IMR-90 (cell line): ENCODE measurements at regions not wholly inside any gene's neighbourhood (a gene's known extent, or its start where the extent isn't known, plus 50 kb on each side); places are given as distances from the start of the nearest gene placed in this dataset.

Experiments used
- ATAC-seq: fragments of 200-7000 bp; cut with Tn5 transposase; 2 replicates; pipeline ENCODE4 v1.9.1; 2020; ENCODE audit warnings: low read depth, mild to moderate bottlenecking, moderate library complexity
- BruUV-seq: library from RNA; stranded (reverse); fragments of 400-500 nt; replicated peaks from 2 replicates; lab custom pipeline; 2021; lab: Mats Ljungman, UMichigan
- CTCF ChIA-PET: fragments of 300-600 bp; formaldehyde crosslinking; extraction: SDS; loops from one replicate; lab custom pipeline; 2021; ENCODE audit warnings: antibody characterized with exemption; lab: Yijun Ruan, JAX
- POLR2A ChIA-PET: fragments of 300-600 bp; sonication (Branson Sonifier 250); formaldehyde crosslinking; loops from one replicate; lab custom pipeline; 2022; ENCODE audit warnings: antibody characterized with exemption; ENCODE audit not compliant: unreplicated experiment; lab: Charles Lee
- DNase-seq: peaks from one replicate; pipeline ENCODE4 v3.0.0; 2013
- H2AFZ ChIP-seq: replicated peaks from 2 replicates; pipeline ENCODE3; 2013; ENCODE audit warnings: low read length, mild to moderate bottlenecking; ENCODE audit not compliant: poor library complexity
- H2AK5ac ChIP-seq: 2 replicates; pipeline ENCODE4 v1.6.1; 2013; ENCODE audit warnings: low read depth, low read length, inconsistent platforms
- H2AK9ac ChIP-seq: replicated peaks from 2 replicates; pipeline ENCODE3; 2013; ENCODE audit warnings: mild to moderate bottlenecking, low read depth, low read length, moderate library complexity; ENCODE audit not compliant: poor library complexity
- H2BK120ac ChIP-seq: 2 replicates; pipeline ENCODE4 v1.6.1; 2013; ENCODE audit warnings: low read depth, low read length, inconsistent platforms
- H2BK15ac ChIP-seq: 3 replicates; pipeline ENCODE4 v1.6.1; 2013; ENCODE audit warnings: low read depth, low read length, inconsistent platforms
- H2BK20ac ChIP-seq: 2 replicates; pipeline ENCODE4 v1.6.1; 2013; ENCODE audit warnings: low read depth, mild to moderate bottlenecking, inconsistent platforms, low read length, moderate library complexity
- H2BK5ac ChIP-seq: 2 replicates; pipeline ENCODE4 v1.6.1; 2013; ENCODE audit warnings: mild to moderate bottlenecking, low read depth, low read length, inconsistent platforms; ENCODE audit not compliant: poor library complexity, severe bottlenecking
- H3K14ac ChIP-seq: replicated peaks from 2 replicates; pipeline ENCODE4 v1.6.1; 2013; ENCODE audit warnings: low read depth, low read length, inconsistent platforms
- H3K18ac ChIP-seq: 2 replicates; pipeline ENCODE4 v1.6.1; 2013; ENCODE audit warnings: low read depth, low read length, control low read depth
- H3K23ac ChIP-seq: 2 replicates; pipeline ENCODE4 v1.6.1; 2013; ENCODE audit warnings: low read depth, low read length, inconsistent platforms
- H3K27ac ChIP-seq: 2 replicates; pipeline ENCODE4 v1.5.1; 2013; ENCODE audit warnings: mild to moderate bottlenecking, control low read depth, low read length; ENCODE audit not compliant: insufficient read depth
- H3K27me3 ChIP-seq: 2 replicates; pipeline ENCODE4 v1.6.1; 2013; ENCODE audit warnings: low read length; ENCODE audit not compliant: control insufficient read depth, insufficient read depth
- H3K36me3 ChIP-seq: 2 replicates; pipeline ENCODE4 v1.6.1; 2013; ENCODE audit warnings: low read length, mixed read lengths; ENCODE audit not compliant: control insufficient read depth, insufficient read depth
- H3K4ac ChIP-seq: 2 replicates; pipeline ENCODE4 v1.6.1; 2013; ENCODE audit warnings: low read depth, low read length, inconsistent platforms
- H3K4me1 ChIP-seq: 2 replicates; pipeline ENCODE4 v1.6.1; 2013; ENCODE audit warnings: low read length, mixed read lengths; ENCODE audit not compliant: control insufficient read depth, insufficient read depth
- H3K4me2 ChIP-seq: 2 replicates; pipeline ENCODE4 v1.6.1; 2013; ENCODE audit warnings: low read depth, mild to moderate bottlenecking, control low read depth, low read length, moderate library complexity
- H3K4me3 ChIP-seq: 2 replicates; pipeline ENCODE4 v1.5.1; 2013; ENCODE audit warnings: low read depth, mild to moderate bottlenecking, control low read depth, low read length, moderate library complexity; ENCODE audit not compliant: insufficient read depth
- H3K56ac ChIP-seq: 2 replicates; pipeline ENCODE4 v1.6.1; 2013; ENCODE audit warnings: low read length, inconsistent platforms; ENCODE audit not compliant: insufficient read depth; ENCODE audit errors: extremely low read depth
- H3K79me1 ChIP-seq, 2 experiments: 2 replicates each; pipeline ENCODE4 v1.6.1; 2013; ENCODE audit warnings: low read length in 2 of 2, inconsistent platforms in 1 of 2, low read depth in 1 of 2
- H3K9ac ChIP-seq: 2 replicates; pipeline ENCODE4 v1.6.1; 2013; ENCODE audit warnings: low read depth, low read length, control low read depth
- H3K9me1 ChIP-seq: 2 replicates; pipeline ENCODE4 v1.6.1; 2013; ENCODE audit warnings: low read length, inconsistent platforms; ENCODE audit not compliant: insufficient read depth
- H3K9me3 ChIP-seq: 2 replicates; pipeline ENCODE4 v1.6.1; 2013; ENCODE audit warnings: low read length; ENCODE audit not compliant: control insufficient read depth, insufficient read depth
- H4K20me1 ChIP-seq: 2 replicates; pipeline ENCODE4 v1.6.1; 2013; ENCODE audit warnings: low read length, inconsistent platforms; ENCODE audit not compliant: insufficient read depth
- H4K5ac ChIP-seq: 2 replicates; pipeline ENCODE4 v1.6.1; 2013; ENCODE audit warnings: mild to moderate bottlenecking, low read depth, low read length, control low read depth
- H4K8ac ChIP-seq, 2 experiments: 2 replicates each; pipeline ENCODE4 v1.6.1; 2013; ENCODE audit warnings: low read depth in 2 of 2, low read length in 2 of 2, control low read depth in 1 of 2, inconsistent platforms in 1 of 2
- H4K91ac ChIP-seq: 2 replicates; pipeline ENCODE4 v1.6.1; 2013; ENCODE audit warnings: low read depth, low read length, inconsistent platforms; ENCODE audit not compliant: insufficient read depth
- MAZ ChIP-seq: IDR thresholded peaks from 2 replicates; pipeline ENCODE4 v1.6.1; 2012; ENCODE audit warnings: low read depth, mild to moderate bottlenecking, low read length, improper control_type of control experiment, moderate library complexity, borderline replicate concordance
- whole genome bisulfite sequencing, 2 experiments: methylation state at CpG; one replicate each; pipeline versions ENCODE4 v1.1.5 to v1.1.7; 2013; ENCODE audit warnings: missing lambda C conversion rate in 2 of 2; ENCODE audit not compliant: insufficient read length in 1 of 2; ENCODE audit errors: extremely low coverage in 2 of 2; 5-methylcytosine and 5-hydroxymethylcytosine counted together
- dilution Hi-C: fragments of 300-500 bp; cut with HindIII; formaldehyde crosslinking; loops from one replicate; pipeline ENCODE4 v1.14.3; 2018; ENCODE audit warnings: low sequenced_read_pairs; ENCODE audit not compliant: unreplicated experiment
- in situ Hi-C: fragments of 300-500 bp; cut with MboI; formaldehyde crosslinking; loops from 3 replicates; pipeline ENCODE4 v1.14.3; 2019; ENCODE audit warnings: low sequenced_read_pairs, inconsistent platforms, mixed read lengths
- intact Hi-C: fragments of 100-400 bp; cut with micrococcal nuclease; formaldehyde crosslinking; loops from 2 replicates; pipeline ENCODE4 v1.10.0; 2022

GRCh38 chr3:104632521-104632920, 734.2 kb upstream of the ALCAM start:
- Histone ChIP-seq H2BK20ac (peak overlapping the region; percentile 21; the same call in 1 of the 2 replicates), H2AFZ (no peak overlapping the region), H3K23ac (no peak overlapping the region), H4K91ac (peak overlapping the region; percentile 44; the same call in 1 of the 2 replicates), H2AK9ac (no peak overlapping the region), H3K9me1 (peaks cover 5% of the 10 kb centered on the region; the same call in 1 of the 2 replicates), H3K9ac (no peak overlapping the region), H3K4me1 (peaks cover 9% of the 10 kb centered on the region; the same call in 1 of the 2 replicates), H3K56ac (no peak overlapping the region), H3K14ac (no peak overlapping the region; the same call in 1 of the 2 replicates), H2BK120ac (peak overlapping the region; percentile 32; the same call in 1 of the 2 replicates), H2BK5ac (no peak overlapping the region), H2BK15ac (peak overlapping the region; percentile 40; the same call in 1 of the 3 replicates), H3K9me3 (peaks cover 2% of the 10 kb centered on the region; the same call in 1 of the 2 replicates), H3K79me1 (no peaks in the 10 kb centered on the region; a peak in 1 of 4 replicates), H3K36me3 (no peaks in the 10 kb centered on the region), H3K27ac (no peak overlapping the region), H3K4ac (0 out of 2 replicates have a peak overlapping the region, but pooled peaks have one; percentile 59), H3K18ac (no peak overlapping the region), H3K27me3 (no peaks in the 10 kb centered on the region), H4K20me1 (no peaks in the 10 kb centered on the region), H3K4me3 (no peak overlapping the region), H2AK5ac (0 out of 2 replicates have a peak overlapping the region, but pooled peaks have one; percentile 13), H4K8ac (no peak overlapping the region), H4K5ac (no peak overlapping the region), H3K4me2 (no peak overlapping the region)
- POLR2A ChIA-PET, result no interaction called here
- in situ Hi-C loops (no loop called here), dilution Hi-C loops (no loop called here), intact Hi-C loops (no loop called here)
- ATAC-seq (no peak), DNase-seq (no peak)
- WGBS, 2 experiments, result no CpG with 5 or more reads among the region's 3 CpGs
- CTCF ChIA-PET, result interaction anchor here (0.5 kb wide), 1 partner anchor 1701 kb away, joined by 4 read pairs; no protein-coding TSS in a partner anchor
- TF ChIP-seq MAZ, result no peak
- no TSS peak for BruUV-seq
